Neural progenitor cell (in vitro differentiated cells): ENCODE measurements at regions not wholly inside any gene's neighbourhood (a gene's known extent, or its start where the extent isn't known, plus 50 kb on each side); places are given as distances from the start of the nearest gene placed in this dataset.

Experiments
- DNase-seq: peaks from one replicate; pipeline ENCODE4 v3.0.0-alpha.2; 2016; ENCODE audit warnings: low spot score
- H2AFZ ChIP-seq: fragments of 200-600 bp; sonication (generic); replicated peaks from 2 replicates; pipeline ENCODE4 v1.6.1; 2016; ENCODE audit warnings: antibody characterized with exemption
- H3F3A ChIP-seq: fragments of 200-600 bp; sonication (generic); 2 replicates; pipeline ENCODE4 v1.6.1; 2016; ENCODE audit warnings: antibody characterized with exemption, low read depth
- H3K27ac ChIP-seq: fragments of 200-600 bp; sonication (generic); 2 replicates; pipeline ENCODE4 v1.5.1; 2016; ENCODE audit warnings: mild to moderate bottlenecking
- H3K27me3 ChIP-seq: fragments of 200-600 bp; sonication (generic); 2 replicates; pipeline ENCODE4 v1.6.1; 2016; ENCODE audit warnings: mild to moderate bottlenecking, moderate library complexity
- H3K36me3 ChIP-seq: fragments of 200-600 bp; sonication (generic); 2 replicates; pipeline ENCODE4 v1.5.1; 2016
- H3K4me1 ChIP-seq: fragments of 200-600 bp; sonication (generic); 2 replicates; pipeline ENCODE4 v1.6.1; 2016; ENCODE audit warnings: mixed run types
- H3K4me2 ChIP-seq: fragments of 200-600 bp; sonication (generic); 2 replicates; pipeline ENCODE4 v1.6.1; 2016
- H3K4me3 ChIP-seq: fragments of 200-600 bp; sonication (generic); 2 replicates; pipeline ENCODE4 v1.5.1; 2016
- H3K79me2 ChIP-seq: fragments of 200-600 bp; sonication (generic); 2 replicates; pipeline ENCODE4 v1.6.1; 2016; ENCODE audit warnings: low read depth
- H3K9ac ChIP-seq: fragments of 200-600 bp; sonication (generic); 2 replicates; pipeline ENCODE4 v1.6.1; 2016
- H3K9me3 ChIP-seq: fragments of 200-600 bp; sonication (generic); 2 replicates; pipeline ENCODE4 v1.5.1; 2016; ENCODE audit warnings: low read depth
- H4K20me1 ChIP-seq: fragments of 200-600 bp; sonication (generic); 2 replicates; pipeline ENCODE4 v1.6.1; 2016; ENCODE audit warnings: low read depth
- H3K27ac Mint-ChIP-seq: 3 replicates; pipeline ENCODE4 v1.8.0; 2021; ENCODE audit warnings: mixed read lengths
- H3K27me3 Mint-ChIP-seq: 2 replicates; pipeline ENCODE4 v1.8.0; 2022; ENCODE audit warnings: low read depth, mild to moderate bottlenecking, inconsistent platforms, moderate library complexity, mixed read lengths; ENCODE audit not compliant: insufficient read depth
- H3K36me3 Mint-ChIP-seq: 3 replicates; pipeline ENCODE4 v1.8.0; 2021; ENCODE audit warnings: mixed read lengths
- H3K4me1 Mint-ChIP-seq: 3 replicates; pipeline ENCODE4 v1.8.0; 2021; ENCODE audit warnings: mixed read lengths
- H3K4me3 Mint-ChIP-seq: 3 replicates; pipeline ENCODE4 v1.8.0; 2021; ENCODE audit warnings: mild to moderate bottlenecking, moderate library complexity, mixed read lengths
- H3K9me3 Mint-ChIP-seq: 3 replicates; pipeline ENCODE4 v1.8.0; 2020; ENCODE audit warnings: mixed read lengths
- EZH2 ChIP-seq: fragments of 200-600 bp; sonication (generic); IDR thresholded peaks from 2 replicates; pipeline ENCODE4 v1.6.1; 2017; ENCODE audit warnings: antibody characterized with exemption, mild to moderate bottlenecking, moderate library complexity
- EZH2phosphoT487 ChIP-seq: fragments of 200-600 bp; sonication (generic); IDR thresholded peaks from 2 replicates; pipeline ENCODE4 v1.6.1; 2017; ENCODE audit warnings: antibody characterized with exemption
- TF ChIP-seq, protein P1 (sequence below): fragments of 200-600 bp; sonication (generic); IDR thresholded peaks from 2 replicates; pipeline ENCODE4 v1.5.1; 2017; ENCODE audit warnings: antibody characterized with exemption, mild to moderate bottlenecking

- Histone ChIP-seq H3K4me1 (peaks cover 7% of the 10 kb centered on the region), H4K20me1 (no peaks in the 10 kb centered on the region), H2AFZ (no peak overlapping the region), H3F3A (no peaks in the 10 kb centered on the region), H3K36me3 (no peaks in the 10 kb centered on the region), H3K9ac (no peak overlapping the region), H3K4me2 (no peak overlapping the region), H3K79me2 (no peaks in the 10 kb centered on the region), H3K9me3 (no peaks in the 10 kb centered on the region), H3K27ac (no peak overlapping the region), H3K27me3 (no peaks in the 10 kb centered on the region), H3K4me3 (no peak overlapping the region)
- no peak for DNase-seq
- H3K27me3 Mint-ChIP-seq, result peaks cover 3% of the 10 kb centered on the region
- no peaks in the 10 kb centered on the region for H3K9me3 Mint-ChIP-seq
- no peaks in the 10 kb centered on the region for H3K4me1 Mint-ChIP-seq
- no peak overlapping the region for H3K27ac Mint-ChIP-seq
- no peak overlapping the region for H3K4me3 Mint-ChIP-seq
- no peak for TF ChIP-seq EZH2
- no peaks in the 10 kb centered on the region for H3K36me3 Mint-ChIP-seq
These were observed 122.7 kb downstream of the SINHCAF start for GRCh38 chr12:31203261-31203660.

DNA sequence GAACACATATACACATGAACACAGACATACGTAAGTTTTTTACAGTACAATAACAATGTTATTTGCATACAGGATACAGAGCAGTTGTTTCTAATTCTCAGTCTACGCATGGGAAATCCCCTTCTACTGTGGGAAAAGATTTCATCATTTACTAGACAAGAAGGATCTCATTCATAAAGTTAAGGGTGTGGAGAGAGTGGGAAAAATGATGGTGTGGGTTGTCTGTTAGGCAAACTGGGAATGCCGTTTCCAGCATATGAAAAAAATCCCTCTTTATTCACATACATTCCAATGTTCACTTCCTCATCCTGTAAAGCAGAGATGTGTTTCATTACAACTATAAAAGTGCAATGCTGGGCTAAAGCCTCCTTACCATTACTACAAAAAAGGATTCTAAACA lies 120.9 kb downstream of the SINHCAF start:
- Mint-ChIP-seq H3K27me3 (peaks cover 4% of the 10 kb centered on the region), H3K36me3 (no peaks in the 10 kb centered on the region), H3K4me1 (no peaks in the 10 kb centered on the region), H3K9me3 (no peaks in the 10 kb centered on the region), H3K27ac (no peak overlapping the region), H3K4me3 (no peak overlapping the region)
- peaks cover 7% of the 10 kb centered on the region for H3K4me1 ChIP-seq
- H3K36me3 ChIP-seq, result no peaks in the 10 kb centered on the region
- H3K27me3 ChIP-seq, result no peaks in the 10 kb centered on the region
- no peak overlapping the region for H2AFZ ChIP-seq
- TF ChIP-seq EZH2, result no peak
- TF ChIP-seq, protein P1, sequence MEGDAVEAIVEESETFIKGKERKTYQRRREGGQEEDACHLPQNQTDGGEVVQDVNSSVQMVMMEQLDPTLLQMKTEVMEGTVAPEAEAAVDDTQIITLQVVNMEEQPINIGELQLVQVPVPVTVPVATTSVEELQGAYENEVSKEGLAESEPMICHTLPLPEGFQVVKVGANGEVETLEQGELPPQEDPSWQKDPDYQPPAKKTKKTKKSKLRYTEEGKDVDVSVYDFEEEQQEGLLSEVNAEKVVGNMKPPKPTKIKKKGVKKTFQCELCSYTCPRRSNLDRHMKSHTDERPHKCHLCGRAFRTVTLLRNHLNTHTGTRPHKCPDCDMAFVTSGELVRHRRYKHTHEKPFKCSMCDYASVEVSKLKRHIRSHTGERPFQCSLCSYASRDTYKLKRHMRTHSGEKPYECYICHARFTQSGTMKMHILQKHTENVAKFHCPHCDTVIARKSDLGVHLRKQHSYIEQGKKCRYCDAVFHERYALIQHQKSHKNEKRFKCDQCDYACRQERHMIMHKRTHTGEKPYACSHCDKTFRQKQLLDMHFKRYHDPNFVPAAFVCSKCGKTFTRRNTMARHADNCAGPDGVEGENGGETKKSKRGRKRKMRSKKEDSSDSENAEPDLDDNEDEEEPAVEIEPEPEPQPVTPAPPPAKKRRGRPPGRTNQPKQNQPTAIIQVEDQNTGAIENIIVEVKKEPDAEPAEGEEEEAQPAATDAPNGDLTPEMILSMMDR, result no peak
- TF ChIP-seq EZH2phosphoT487, result no peak
- no peaks in the 10 kb centered on the region for H3F3A ChIP-seq
- H3K9ac ChIP-seq, result no peak overlapping the region
- H3K27ac ChIP-seq, result no peak overlapping the region
- no peaks in the 10 kb centered on the region for H3K9me3 ChIP-seq
- H3K4me3 ChIP-seq, result no peak overlapping the region
- no peaks in the 10 kb centered on the region for H4K20me1 ChIP-seq
- no peaks in the 10 kb centered on the region for H3K79me2 ChIP-seq
- H3K4me2 ChIP-seq, result no peak overlapping the region
- no peak for DNase-seq

DNA sequence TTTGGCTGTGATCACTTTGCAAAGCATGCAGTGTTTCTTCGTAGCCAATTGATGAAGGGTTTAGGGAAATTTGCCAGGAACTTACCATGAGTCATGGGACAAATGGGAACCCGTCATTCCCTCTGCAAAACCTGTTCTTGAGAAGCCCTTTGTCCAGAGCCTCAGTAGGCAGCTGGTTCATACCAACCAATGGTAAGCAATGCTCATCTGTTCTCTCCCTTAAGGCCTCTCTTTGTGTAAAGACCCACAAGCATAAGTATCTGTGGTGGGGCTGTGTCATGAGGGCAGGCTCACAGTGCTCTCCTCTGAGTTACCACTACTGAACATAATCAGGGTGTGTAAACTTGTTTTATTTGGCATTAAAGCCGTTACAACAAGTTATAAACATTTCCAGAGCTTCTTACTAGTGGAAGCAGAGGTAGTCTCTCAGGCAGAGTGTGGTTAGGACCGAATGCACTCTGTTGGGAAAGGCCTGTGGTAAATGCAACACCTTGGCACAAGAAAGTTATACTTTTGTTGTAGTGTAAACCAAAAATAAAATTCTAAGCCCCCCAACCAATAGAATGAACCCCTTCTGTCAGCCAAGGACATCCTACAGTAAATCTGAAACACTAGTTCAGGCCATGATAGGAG lies 119.8 kb downstream of the SINHCAF start:
- no peak overlapping the region for H3K4me2 ChIP-seq
- no peak for TF ChIP-seq EZH2
- TF ChIP-seq EZH2phosphoT487, result no peak
- TF ChIP-seq, protein P1, result no peak

GRCh38 chr12:31207799-31208465 lies 118.0 kb downstream of the SINHCAF start:
- Histone ChIP-seq H3K27ac (no peak overlapping the region), H3K79me2 (no peaks in the 10 kb centered on the region), H3F3A (no peaks in the 10 kb centered on the region), H3K4me3 (no peak overlapping the region), H2AFZ (no peak overlapping the region), H4K20me1 (no peaks in the 10 kb centered on the region), H3K27me3 (no peaks in the 10 kb centered on the region), H3K4me2 (no peak overlapping the region), H3K9me3 (no peaks in the 10 kb centered on the region), H3K4me1 (peaks cover 7% of the 10 kb centered on the region), H3K36me3 (no peaks in the 10 kb centered on the region), H3K9ac (no peak overlapping the region)
- H3K27ac Mint-ChIP-seq, result no peak overlapping the region
- no peaks in the 10 kb centered on the region for H3K9me3 Mint-ChIP-seq
- no peaks in the 10 kb centered on the region for H3K4me1 Mint-ChIP-seq
- H3K4me3 Mint-ChIP-seq, result no peak overlapping the region
- H3K36me3 Mint-ChIP-seq, result no peaks in the 10 kb centered on the region
- peaks cover 3% of the 10 kb centered on the region for H3K27me3 Mint-ChIP-seq
- DNase-seq, result no peak
- TF ChIP-seq EZH2phosphoT487, result no peak
- TF ChIP-seq, protein P1, result no peak
- no peak for TF ChIP-seq EZH2

More for the DNA sequence above, 119.8 kb downstream of the SINHCAF start:
- peaks cover 7% of the 10 kb centered on the region for H3K4me1 ChIP-seq
- no peak overlapping the region for H3K4me3 Mint-ChIP-seq
- no peaks in the 10 kb centered on the region for H3K36me3 Mint-ChIP-seq
- H4K20me1 ChIP-seq, result no peaks in the 10 kb centered on the region
- no peaks in the 10 kb centered on the region for H3K4me1 Mint-ChIP-seq
- H3K79me2 ChIP-seq, result no peaks in the 10 kb centered on the region
- no peak overlapping the region for H3K27ac Mint-ChIP-seq
- no peak overlapping the region for H3K9ac ChIP-seq
- H3K9me3 ChIP-seq, result no peaks in the 10 kb centered on the region
- H3K9me3 Mint-ChIP-seq, result no peaks in the 10 kb centered on the region
- no peak overlapping the region for H3K27ac ChIP-seq
- peak overlapping the region; percentile 92 for H2AFZ ChIP-seq
- H3K36me3 ChIP-seq, result no peaks in the 10 kb centered on the region
- H3F3A ChIP-seq, result no peaks in the 10 kb centered on the region
- H3K27me3 Mint-ChIP-seq, result peaks cover 4% of the 10 kb centered on the region
- no peaks in the 10 kb centered on the region for H3K27me3 ChIP-seq
- no peak for DNase-seq
- no peak overlapping the region for H3K4me3 ChIP-seq
